ENCODE measurements at regions not wholly inside any gene's neighbourhood (a gene's known extent, or its start where the extent isn't known, plus 50 kb on each side); places are given as distances from the start of the nearest gene placed in this dataset.

- no peak for DNase-seq
Measured at GRCh38 chr3:72559385-72559784, 288.9 kb downstream of the SHQ1 start.

GRCh38 chr3:72558001-72558400 lies 290.2 kb downstream of the SHQ1 start:
- no peak for DNase-seq

- DNase-seq: no peak
Measured at GRCh38 chr3:72555714-72556113, 292.5 kb downstream of the SHQ1 start.

- DNase-seq: no peak
Measured at GRCh38 chr3:72554689-72555088, 293.6 kb downstream of the SHQ1 start.

- no peak for DNase-seq
Measured at GRCh38 chr3:72553298-72553697, 294.9 kb downstream of the SHQ1 start.

GRCh38 chr3:72550582-72551262 lies 297.5 kb downstream of the SHQ1 start:
- DNase-seq: no peak

GRCh38 chr3:72549761-72550581 lies 298.3 kb downstream of the SHQ1 start:
- no peak for DNase-seq

- DNase-seq: no peak
Measured at GRCh38 chr3:72548981-72549380, 299.3 kb downstream of the SHQ1 start.

- no peak for DNase-seq
Measured at GRCh38 chr3:72548461-72548860, 299.8 kb downstream of the SHQ1 start.

- no peak for DNase-seq
Measured at GRCh38 chr3:72547183-72547582, 301.1 kb downstream of the SHQ1 start.

- DNase-seq: no peak
Measured at GRCh38 chr3:72544239-72544638, 304.0 kb downstream of the SHQ1 start.

- DNase-seq: no peak
Measured at GRCh38 chr3:72543246-72543645, 305.0 kb downstream of the SHQ1 start.

GRCh38 chr3:72542781-72543180 lies 305.5 kb downstream of the SHQ1 start:
- DNase-seq: no peak

- no peak for DNase-seq
Measured at GRCh38 chr3:72539856-72540255, 308.4 kb downstream of the SHQ1 start.

GRCh38 chr3:72538070-72538745 lies 310.0 kb downstream of the SHQ1 start:
- no peak for DNase-seq

GRCh38 chr3:72537448-72537847 lies 310.8 kb downstream of the SHQ1 start:
- no peak for DNase-seq

GRCh38 chr3:72536878-72537267 lies 311.4 kb downstream of the SHQ1 start:
- DNase-seq: no peak

GRCh38 chr3:72536206-72536877 lies 311.9 kb downstream of the SHQ1 start:
- DNase-seq: no peak

- no peak for DNase-seq
Measured at GRCh38 chr3:72535772-72536171, 312.5 kb downstream of the SHQ1 start.

- DNase-seq: no peak
Measured at GRCh38 chr3:72533591-72534473, 314.4 kb downstream of the SHQ1 start.

GRCh38 chr3:72530426-72530825 lies 317.8 kb downstream of the SHQ1 start:
- DNase-seq: no peak

- no peak for DNase-seq
Measured at GRCh38 chr3:72529081-72529480, 319.2 kb downstream of the SHQ1 start.

Measured in T-helper 9 cell (primary cell).